ENCODE measurements at regions not wholly inside any gene's neighbourhood (a gene's known extent, or its start where the extent isn't known, plus 50 kb on each side); places are given as distances from the start of the nearest gene placed in this dataset.

DNA sequence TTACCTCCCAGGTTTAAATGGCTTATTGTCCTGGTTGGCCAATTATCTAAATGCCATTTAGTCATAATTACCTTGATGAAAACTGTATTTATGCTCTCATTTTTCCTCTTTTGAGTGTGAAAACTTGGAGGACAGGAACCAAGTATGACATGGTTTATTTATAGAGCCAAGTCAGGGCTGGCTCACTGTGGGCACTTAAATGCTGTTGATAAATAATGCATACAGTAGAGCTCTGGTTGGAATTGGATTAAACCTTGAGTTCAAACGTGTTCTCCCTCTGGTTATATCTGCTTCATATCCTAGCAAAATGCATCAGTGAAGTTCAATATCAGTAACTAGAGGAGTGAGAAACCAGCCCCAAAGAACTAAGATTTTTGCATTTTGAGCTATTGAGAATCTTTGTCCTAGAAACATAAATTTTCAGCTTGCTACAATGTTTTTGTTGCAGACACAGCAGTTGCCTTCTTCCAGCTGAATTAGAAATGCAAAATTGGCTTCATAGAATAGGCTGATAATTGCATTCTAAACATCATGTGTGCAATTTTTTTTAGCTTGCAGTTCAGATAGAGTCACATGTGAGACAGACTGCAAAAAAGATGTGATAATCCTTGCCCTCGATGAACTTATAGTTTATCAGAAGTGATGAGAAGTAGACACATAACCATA lies 255.8 kb downstream of the BTBD3 start:
- no peaks in the 10 kb centered on the region for H3K27me3 ChIP-seq (ENCODE audit: control insufficient read depth in 5 of 5, insufficient read depth in 4 of 5, low read length in 5 of 5)
- H3K9ac ChIP-seq (ENCODE audit: low read length in 5 of 5): no peak overlapping the region
- peaks cover 0 to 7% (median 0%) of the 10 kb centered on the region in 5 donors for H3K4me1 ChIP-seq (ENCODE audit: control insufficient read depth in 5 of 5, insufficient read depth in 5 of 5, low read length in 5 of 5)
- peaks cover 0 to 4% (median 0%) of the 10 kb centered on the region in 5 donors for H3K9me3 ChIP-seq (ENCODE audit: control insufficient read depth in 5 of 5, low read length in 5 of 5)
- H3K36me3 ChIP-seq (ENCODE audit: control insufficient read depth in 5 of 5, insufficient read depth in 5 of 5, low read length in 5 of 5): no peaks in the 10 kb centered on the region
- H3K27ac ChIP-seq (ENCODE audit: low read depth, low read length): no peak overlapping the region
- H3K4me3 ChIP-seq (ENCODE audit: low read depth in 1 of 5, low read length in 5 of 5): no peak overlapping the region

DNA sequence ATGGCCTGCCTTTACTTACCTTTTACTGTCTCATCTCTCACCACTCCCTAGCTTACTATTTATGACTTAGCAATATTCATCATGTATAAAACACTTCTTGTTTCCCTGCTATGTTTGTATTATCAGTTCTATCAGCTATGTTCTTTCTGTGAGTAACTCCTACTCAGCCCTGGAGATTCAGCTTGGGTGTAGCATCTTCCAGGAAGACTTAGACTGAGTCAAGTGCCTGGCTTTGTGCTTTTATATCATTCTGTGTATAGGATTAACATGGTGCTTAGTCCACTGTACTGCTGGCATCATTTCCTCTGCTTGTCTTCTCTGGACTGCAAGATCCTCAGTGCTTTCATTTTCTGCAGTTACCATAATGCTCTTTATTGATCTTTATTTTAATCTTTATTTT lies 257.8 kb downstream of the BTBD3 start:
- Histone ChIP-seq H3K27me3 (ENCODE audit: control insufficient read depth in 5 of 5, insufficient read depth in 4 of 5, low read length in 5 of 5) (no peaks in the 10 kb centered on the region), H3K4me1 (ENCODE audit: control insufficient read depth in 5 of 5, insufficient read depth in 5 of 5, low read length in 5 of 5) (peaks cover 0 to 7% (median 0%) of the 10 kb centered on the region in 5 donors), H3K4me3 (ENCODE audit: low read depth in 1 of 5, low read length in 5 of 5) (no peak overlapping the region), H3K36me3 (ENCODE audit: control insufficient read depth in 5 of 5, insufficient read depth in 5 of 5, low read length in 5 of 5) (no peaks in the 10 kb centered on the region), H3K27ac (ENCODE audit: low read depth, low read length) (no peak overlapping the region), H3K9ac (ENCODE audit: low read length in 5 of 5) (no peak overlapping the region), H3K9me3 (ENCODE audit: control insufficient read depth in 5 of 5, low read length in 5 of 5) (no peaks in the 10 kb centered on the region)

- Histone ChIP-seq H3K9me3 (ENCODE audit: control insufficient read depth in 5 of 5, low read length in 5 of 5) (no peaks in the 10 kb centered on the region), H3K27ac (ENCODE audit: low read depth, low read length) (no peak overlapping the region), H3K36me3 (ENCODE audit: control insufficient read depth in 5 of 5, insufficient read depth in 5 of 5, low read length in 5 of 5) (no peaks in the 10 kb centered on the region), H3K4me1 (ENCODE audit: control insufficient read depth in 5 of 5, insufficient read depth in 5 of 5, low read length in 5 of 5) (no peaks in the 10 kb centered on the region), H3K27me3 (ENCODE audit: control insufficient read depth in 5 of 5, insufficient read depth in 4 of 5, low read length in 5 of 5) (no peaks in the 10 kb centered on the region), H3K9ac (ENCODE audit: low read length in 5 of 5) (no peak overlapping the region), H3K4me3 (ENCODE audit: low read depth in 1 of 5, low read length in 5 of 5) (no peak overlapping the region)
Observed at GRCh38 chr20:12177657-12178293, 260.1 kb downstream of the BTBD3 start.

- no peak overlapping the region for H3K9ac ChIP-seq (ENCODE audit: low read length in 5 of 5)
- H3K27ac ChIP-seq (ENCODE audit: low read depth, low read length): no peak overlapping the region
Observed at GRCh38 chr20:12179692-12180091, 262.0 kb downstream of the BTBD3 start.

GRCh38 chr20:12180107-12180661 lies 262.5 kb downstream of the BTBD3 start:
- Histone ChIP-seq H3K4me1 (ENCODE audit: control insufficient read depth in 5 of 5, insufficient read depth in 5 of 5, low read length in 5 of 5) (no peaks in the 10 kb centered on the region), H3K27ac (ENCODE audit: low read depth, low read length) (no peak overlapping the region), H3K9me3 (ENCODE audit: control insufficient read depth in 5 of 5, low read length in 5 of 5) (no peaks in the 10 kb centered on the region), H3K4me3 (ENCODE audit: low read depth in 1 of 5, low read length in 5 of 5) (no peak overlapping the region), H3K27me3 (ENCODE audit: control insufficient read depth in 5 of 5, insufficient read depth in 4 of 5, low read length in 5 of 5) (no peaks in the 10 kb centered on the region), H3K9ac (ENCODE audit: low read length in 5 of 5) (no peak overlapping the region), H3K36me3 (ENCODE audit: control insufficient read depth in 5 of 5, insufficient read depth in 5 of 5, low read length in 5 of 5) (no peaks in the 10 kb centered on the region)

More at GRCh38 chr20:12179692-12180091, 262.0 kb downstream of the BTBD3 start:
- H3K9me3 ChIP-seq (ENCODE audit: control insufficient read depth in 5 of 5, low read length in 5 of 5): no peaks in the 10 kb centered on the region
- H3K4me1 ChIP-seq (ENCODE audit: control insufficient read depth in 5 of 5, insufficient read depth in 5 of 5, low read length in 5 of 5): no peaks in the 10 kb centered on the region
- no peaks in the 10 kb centered on the region for H3K36me3 ChIP-seq (ENCODE audit: control insufficient read depth in 5 of 5, insufficient read depth in 5 of 5, low read length in 5 of 5)
- H3K27me3 ChIP-seq (ENCODE audit: control insufficient read depth in 5 of 5, insufficient read depth in 4 of 5, low read length in 5 of 5): no peaks in the 10 kb centered on the region
- no peak overlapping the region for H3K4me3 ChIP-seq (ENCODE audit: low read depth in 1 of 5, low read length in 5 of 5)

DNA sequence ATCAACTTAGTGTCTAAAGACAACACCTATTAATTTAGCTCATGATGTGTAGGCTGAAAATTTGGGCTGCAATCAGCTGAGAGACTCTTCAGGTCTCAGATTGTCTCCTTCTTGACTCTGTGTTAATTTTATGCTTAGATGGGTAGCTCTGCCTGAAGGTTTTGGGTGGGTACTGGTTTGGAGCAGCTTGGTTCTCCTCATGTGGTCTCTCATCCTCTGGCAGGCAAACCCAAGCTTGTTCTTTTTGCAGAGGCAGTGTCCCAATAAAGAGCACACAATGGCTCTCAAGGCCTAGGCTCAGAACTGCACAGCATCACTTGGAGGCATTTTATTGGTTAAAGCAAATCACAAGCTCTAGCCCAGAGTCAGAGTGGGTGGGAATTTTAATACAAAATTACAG lies 280.6 kb downstream of the BTBD3 start:
- H3K9me3 ChIP-seq (ENCODE audit: control insufficient read depth in 5 of 5, low read length in 5 of 5): no peaks in the 10 kb centered on the region
- no peaks in the 10 kb centered on the region for H3K27me3 ChIP-seq (ENCODE audit: control insufficient read depth in 5 of 5, insufficient read depth in 4 of 5, low read length in 5 of 5)
- peaks cover 0 to 8% (median 0%) of the 10 kb centered on the region in 5 donors for H3K4me1 ChIP-seq (ENCODE audit: control insufficient read depth in 5 of 5, insufficient read depth in 5 of 5, low read length in 5 of 5)
- no peaks in the 10 kb centered on the region for H3K36me3 ChIP-seq (ENCODE audit: control insufficient read depth in 5 of 5, insufficient read depth in 5 of 5, low read length in 5 of 5)
- no peak overlapping the region for H3K4me3 ChIP-seq (ENCODE audit: low read depth in 1 of 5, low read length in 5 of 5)
- no peak overlapping the region for H3K9ac ChIP-seq (ENCODE audit: low read length in 5 of 5)
- H3K27ac ChIP-seq (ENCODE audit: low read depth, low read length): no peak overlapping the region

GRCh38 chr20:12199703-12200102 lies 282.0 kb downstream of the BTBD3 start:
- H3K27ac ChIP-seq (ENCODE audit: low read depth, low read length): no peak overlapping the region
- no peaks in the 10 kb centered on the region for H3K9me3 ChIP-seq (ENCODE audit: control insufficient read depth in 5 of 5, low read length in 5 of 5)
- no peak overlapping the region for H3K4me3 ChIP-seq (ENCODE audit: low read depth in 1 of 5, low read length in 5 of 5)
- H3K4me1 ChIP-seq (ENCODE audit: control insufficient read depth in 5 of 5, insufficient read depth in 5 of 5, low read length in 5 of 5): peaks cover 0 to 8% (median 0%) of the 10 kb centered on the region in 5 donors
- no peak overlapping the region for H3K9ac ChIP-seq (ENCODE audit: low read length in 5 of 5)
- no peaks in the 10 kb centered on the region for H3K27me3 ChIP-seq (ENCODE audit: control insufficient read depth in 5 of 5, insufficient read depth in 4 of 5, low read length in 5 of 5)
- H3K36me3 ChIP-seq (ENCODE audit: control insufficient read depth in 5 of 5, insufficient read depth in 5 of 5, low read length in 5 of 5): no peaks in the 10 kb centered on the region

- Histone ChIP-seq H3K4me1 (ENCODE audit: control insufficient read depth in 5 of 5, insufficient read depth in 5 of 5, low read length in 5 of 5) (peaks cover 0 to 8% (median 0%) of the 10 kb centered on the region in 5 donors), H3K9ac (ENCODE audit: low read length in 5 of 5) (no peak overlapping the region), H3K36me3 (ENCODE audit: control insufficient read depth in 5 of 5, insufficient read depth in 5 of 5, low read length in 5 of 5) (no peaks in the 10 kb centered on the region), H3K4me3 (ENCODE audit: low read depth in 1 of 5, low read length in 5 of 5) (no peak overlapping the region), H3K27me3 (ENCODE audit: control insufficient read depth in 5 of 5, insufficient read depth in 4 of 5, low read length in 5 of 5) (no peaks in the 10 kb centered on the region), H3K9me3 (ENCODE audit: control insufficient read depth in 5 of 5, low read length in 5 of 5) (no peaks in the 10 kb centered on the region), H3K27ac (ENCODE audit: low read depth, low read length) (no peak overlapping the region)
Observed at GRCh38 chr20:12201289-12201991, 283.7 kb downstream of the BTBD3 start.

DNA sequence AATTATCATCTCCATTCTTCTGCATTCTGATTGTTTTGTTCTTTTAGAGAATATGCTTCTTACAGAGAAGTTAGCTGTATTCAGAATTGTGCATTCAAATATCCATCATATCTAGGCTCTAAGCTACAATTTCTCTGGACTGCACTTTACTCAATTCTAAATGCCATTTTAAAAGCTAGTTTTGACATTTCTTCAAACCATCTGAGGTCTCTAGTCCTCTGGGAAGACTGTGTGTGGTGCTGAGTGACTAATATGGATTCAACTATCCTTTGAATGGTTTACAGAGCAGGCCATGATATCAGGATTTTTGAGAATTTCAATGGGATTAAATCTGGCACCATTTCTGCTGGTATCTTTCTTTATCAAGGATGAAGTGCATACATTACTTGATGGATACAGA lies 285.7 kb downstream of the BTBD3 start:
- Histone ChIP-seq H3K27ac (ENCODE audit: low read depth, low read length) (no peak overlapping the region), H3K4me3 (ENCODE audit: low read depth in 1 of 5, low read length in 5 of 5) (no peak overlapping the region), H3K9ac (ENCODE audit: low read length in 5 of 5) (no peak overlapping the region), H3K4me1 (ENCODE audit: control insufficient read depth in 5 of 5, insufficient read depth in 5 of 5, low read length in 5 of 5) (peaks cover 0 to 8% (median 0%) of the 10 kb centered on the region in 5 donors), H3K36me3 (ENCODE audit: control insufficient read depth in 5 of 5, insufficient read depth in 5 of 5, low read length in 5 of 5) (no peaks in the 10 kb centered on the region), H3K27me3 (ENCODE audit: control insufficient read depth in 5 of 5, insufficient read depth in 4 of 5, low read length in 5 of 5) (no peaks in the 10 kb centered on the region), H3K9me3 (ENCODE audit: control insufficient read depth in 5 of 5, low read length in 5 of 5) (no peaks in the 10 kb centered on the region)

DNA sequence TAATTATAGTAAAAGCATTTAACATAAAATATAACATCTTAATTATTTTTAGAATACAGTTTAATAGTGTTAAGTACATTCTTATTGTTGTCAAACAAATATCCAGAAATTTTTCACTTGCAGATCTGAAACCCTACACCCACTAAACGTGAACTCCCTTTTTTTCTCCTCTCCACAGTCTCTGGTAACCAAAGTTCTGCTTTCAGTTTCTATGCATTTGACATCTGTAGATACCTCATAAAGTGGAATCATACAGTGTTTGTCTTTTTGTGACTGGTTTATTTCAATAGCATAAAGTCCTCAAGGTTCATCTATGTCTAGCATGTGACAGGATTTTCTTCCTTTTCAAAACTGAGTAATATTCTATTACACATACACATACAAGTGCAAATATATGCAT lies 286.3 kb downstream of the BTBD3 start:
- no peaks in the 10 kb centered on the region for H3K36me3 ChIP-seq (ENCODE audit: control insufficient read depth in 5 of 5, insufficient read depth in 5 of 5, low read length in 5 of 5)

More for the DNA sequence above, 286.3 kb downstream of the BTBD3 start:
- no peak overlapping the region for H3K27ac ChIP-seq (ENCODE audit: low read depth, low read length)
- H3K9me3 ChIP-seq (ENCODE audit: control insufficient read depth in 5 of 5, low read length in 5 of 5): no peaks in the 10 kb centered on the region
- peaks cover 0 to 8% (median 0%) of the 10 kb centered on the region in 5 donors for H3K4me1 ChIP-seq (ENCODE audit: control insufficient read depth in 5 of 5, insufficient read depth in 5 of 5, low read length in 5 of 5)
- H3K27me3 ChIP-seq (ENCODE audit: control insufficient read depth in 5 of 5, insufficient read depth in 4 of 5, low read length in 5 of 5): no peaks in the 10 kb centered on the region
- H3K4me3 ChIP-seq (ENCODE audit: low read depth in 1 of 5, low read length in 5 of 5): no peak overlapping the region
- no peak overlapping the region for H3K9ac ChIP-seq (ENCODE audit: low read length in 5 of 5)

All from subcutaneous abdominal adipose tissue (tissue), 5 donors.